ENCODE measurements at regions not wholly inside any gene's neighbourhood (a gene's known extent, or its start where the extent isn't known, plus 50 kb on each side); places are given as distances from the start of the nearest gene placed in this dataset.
"Not testable (repeated sequence)": the region's sequence is repeated elsewhere in the genome, so short reads cannot be mapped to it uniquely, and the experiment has no call there.

DNA sequence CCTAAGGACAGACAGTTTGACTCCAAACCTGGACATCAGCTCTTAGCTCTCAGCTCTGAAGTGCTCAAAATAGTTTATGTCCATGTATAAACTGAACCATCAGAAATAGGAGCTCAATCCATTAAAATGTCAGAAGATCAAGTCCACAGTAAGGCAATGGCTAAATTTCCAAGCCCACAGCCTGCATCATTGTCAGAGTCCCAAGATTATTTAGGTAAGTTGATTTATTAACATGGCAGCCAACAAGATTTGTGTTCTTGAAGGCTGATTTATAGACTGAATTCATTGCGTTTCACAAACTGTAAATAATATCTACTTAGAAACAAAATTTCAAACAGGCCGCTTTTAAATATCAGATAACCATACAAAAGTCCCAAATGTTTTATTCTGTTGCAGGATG, 286.5 kb upstream of the ADGRL3 start:
- Histone ChIP-seq H3K4me1 (ENCODE audit: insufficient read depth) (no peaks in the 10 kb centered on the region), H3K36me3 (replicated peaks; ENCODE audit: insufficient read depth, low read depth) (no peaks in the 10 kb centered on the region), H3K27ac (peak overlapping the region; percentile 1), H3K4me2 (no peak overlapping the region), H3K9me3 (ENCODE audit: low read depth) (no peaks in the 10 kb centered on the region), H3K27me3 (no peaks in the 10 kb centered on the region), H2AFZ (no peak overlapping the region), H3K9me2 (replicated peaks; ENCODE audit: insufficient read depth) (no peaks in the 10 kb centered on the region), H3K4me3 (no peak overlapping the region), H4K20me1 (ENCODE audit: insufficient read depth, poor library complexity, severe bottlenecking) (no peaks in the 10 kb centered on the region), H3K79me2 (no peaks in the 10 kb centered on the region)
- DNase-seq (ENCODE audit: low spot score), result peak; percentile 13
- WGBS (ENCODE audit: low lambda C conversion rate, missing lambda C conversion rate), result 58% methylated on average over 2 of the region's 2 CpGs
- no peak for TF ChIP-seq EZH2 (IDR thresholded peaks at IDR 0.05; ENCODE audit: borderline replicate concordance)
- no peak for TF ChIP-seq EZH2phosphoT487 (IDR thresholded peaks at IDR 0.05; ENCODE audit: low read depth, severe bottlenecking, unreplicated experiment)
- TF ChIP-seq, protein P1, sequence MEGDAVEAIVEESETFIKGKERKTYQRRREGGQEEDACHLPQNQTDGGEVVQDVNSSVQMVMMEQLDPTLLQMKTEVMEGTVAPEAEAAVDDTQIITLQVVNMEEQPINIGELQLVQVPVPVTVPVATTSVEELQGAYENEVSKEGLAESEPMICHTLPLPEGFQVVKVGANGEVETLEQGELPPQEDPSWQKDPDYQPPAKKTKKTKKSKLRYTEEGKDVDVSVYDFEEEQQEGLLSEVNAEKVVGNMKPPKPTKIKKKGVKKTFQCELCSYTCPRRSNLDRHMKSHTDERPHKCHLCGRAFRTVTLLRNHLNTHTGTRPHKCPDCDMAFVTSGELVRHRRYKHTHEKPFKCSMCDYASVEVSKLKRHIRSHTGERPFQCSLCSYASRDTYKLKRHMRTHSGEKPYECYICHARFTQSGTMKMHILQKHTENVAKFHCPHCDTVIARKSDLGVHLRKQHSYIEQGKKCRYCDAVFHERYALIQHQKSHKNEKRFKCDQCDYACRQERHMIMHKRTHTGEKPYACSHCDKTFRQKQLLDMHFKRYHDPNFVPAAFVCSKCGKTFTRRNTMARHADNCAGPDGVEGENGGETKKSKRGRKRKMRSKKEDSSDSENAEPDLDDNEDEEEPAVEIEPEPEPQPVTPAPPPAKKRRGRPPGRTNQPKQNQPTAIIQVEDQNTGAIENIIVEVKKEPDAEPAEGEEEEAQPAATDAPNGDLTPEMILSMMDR (IDR thresholded peaks at IDR 0.05; ENCODE audit: poor library complexity), result no peak

DNA sequence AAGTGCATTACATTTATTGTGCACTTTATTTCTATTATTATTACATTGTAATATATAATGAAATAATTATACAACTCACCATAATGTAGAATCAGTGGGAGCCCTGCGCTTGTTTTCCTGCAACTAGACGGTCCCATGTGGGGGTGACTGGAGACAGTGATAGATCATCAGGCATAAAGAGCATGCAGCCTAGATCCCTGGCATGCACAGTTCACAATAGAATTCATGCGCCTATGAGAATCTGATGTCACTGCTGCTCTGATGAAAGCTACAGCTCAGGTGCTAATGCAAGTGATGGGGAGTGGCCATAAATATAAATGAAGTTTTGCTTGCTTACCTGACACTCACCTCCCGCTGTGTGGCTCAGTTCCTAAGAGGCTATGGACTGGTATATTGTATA, 278.4 kb upstream of the ADGRL3 start:
- not testable (repeated sequence) for H3K79me2 ChIP-seq; H3K4me3 ChIP-seq; H4K20me1 ChIP-seq (ENCODE audit: insufficient read depth, poor library complexity, severe bottlenecking); H3K9me3 ChIP-seq (ENCODE audit: low read depth); H3K9me2 ChIP-seq (replicated peaks; ENCODE audit: insufficient read depth); H2AFZ ChIP-seq; H3K27ac ChIP-seq; H3K4me1 ChIP-seq (ENCODE audit: insufficient read depth); H3K36me3 ChIP-seq (replicated peaks; ENCODE audit: insufficient read depth, low read depth); DNase-seq (ENCODE audit: low spot score); H3K4me2 ChIP-seq; H3K27me3 ChIP-seq
- 89% methylated on average over 4 of the region's 4 CpGs for WGBS (ENCODE audit: low lambda C conversion rate, missing lambda C conversion rate)

DNA sequence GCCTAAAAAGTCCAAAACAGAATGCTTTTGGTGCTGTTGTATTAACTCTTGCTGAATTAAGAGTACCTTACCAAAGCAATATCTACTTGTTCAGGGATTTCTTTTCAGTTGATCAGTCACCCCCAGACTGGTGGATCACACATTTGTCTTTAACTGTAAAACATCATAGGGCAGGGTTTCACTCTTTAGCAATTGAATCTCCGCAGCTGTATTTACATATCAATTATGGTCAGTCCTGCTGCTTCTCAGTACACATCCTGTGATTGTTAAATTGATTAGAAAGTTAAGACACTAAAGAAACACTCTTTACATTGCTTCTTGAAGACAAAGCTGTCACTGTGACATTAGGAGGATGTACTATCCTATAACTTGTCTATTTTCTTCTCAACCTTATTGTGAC, 277.1 kb upstream of the ADGRL3 start:
- Histone ChIP-seq H4K20me1 (ENCODE audit: insufficient read depth, poor library complexity, severe bottlenecking) (no peaks in the 10 kb centered on the region), H3K9me2 (replicated peaks; ENCODE audit: insufficient read depth) (no peaks in the 10 kb centered on the region), H3K4me2 (no peak overlapping the region), H3K27me3 (no peaks in the 10 kb centered on the region), H3K79me2 (no peaks in the 10 kb centered on the region), H3K27ac (no peak overlapping the region), H3K4me1 (ENCODE audit: insufficient read depth) (no peaks in the 10 kb centered on the region), H3K4me3 (no peak overlapping the region), H2AFZ (no peak overlapping the region), H3K36me3 (replicated peaks; ENCODE audit: insufficient read depth, low read depth) (no peaks in the 10 kb centered on the region), H3K9me3 (ENCODE audit: low read depth) (no peaks in the 10 kb centered on the region)
- no peak for TF ChIP-seq EZH2 (IDR thresholded peaks at IDR 0.05; ENCODE audit: borderline replicate concordance)
- TF ChIP-seq EZH2phosphoT487 (IDR thresholded peaks at IDR 0.05; ENCODE audit: low read depth, severe bottlenecking, unreplicated experiment), result no peak
- no peak for DNase-seq (ENCODE audit: low spot score)
- 38% methylated on average over 1 of the region's 1 CpG for WGBS (ENCODE audit: low lambda C conversion rate, missing lambda C conversion rate)

DNA sequence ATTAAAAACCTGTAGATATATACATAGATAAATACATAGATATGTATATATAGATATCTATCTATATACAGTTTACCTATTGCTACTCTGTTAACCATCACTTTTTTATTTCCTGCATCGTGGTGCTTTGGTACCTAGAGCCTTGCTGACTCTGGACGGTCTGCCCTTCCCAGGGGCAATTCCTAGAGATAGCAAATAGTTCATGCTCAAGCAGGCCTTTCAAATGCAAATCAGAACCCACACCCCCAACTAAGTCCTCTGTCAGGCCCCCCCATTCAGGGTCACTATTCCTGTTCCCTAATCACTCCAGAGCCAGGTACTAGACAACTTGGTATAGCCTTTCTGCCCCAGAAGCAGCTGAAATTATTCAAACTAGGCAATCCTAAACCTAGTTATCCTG, 273.5 kb upstream of the ADGRL3 start:
- H3K4me2 ChIP-seq, result no peak overlapping the region
- WGBS (ENCODE audit: low lambda C conversion rate, missing lambda C conversion rate), result 82% methylated on average over 2 of the region's 2 CpGs

More for the DNA sequence above, 273.5 kb upstream of the ADGRL3 start:
- no peaks in the 10 kb centered on the region for H3K36me3 ChIP-seq (replicated peaks; ENCODE audit: insufficient read depth, low read depth)
- H3K9me3 ChIP-seq (ENCODE audit: low read depth), result no peaks in the 10 kb centered on the region
- no peaks in the 10 kb centered on the region for H3K4me1 ChIP-seq (ENCODE audit: insufficient read depth)
- H3K4me3 ChIP-seq, result no peak overlapping the region
- H4K20me1 ChIP-seq (ENCODE audit: insufficient read depth, poor library complexity, severe bottlenecking), result no peaks in the 10 kb centered on the region
- H3K27ac ChIP-seq, result no peak overlapping the region
- no peak for DNase-seq (ENCODE audit: low spot score)
- no peaks in the 10 kb centered on the region for H3K27me3 ChIP-seq
- H2AFZ ChIP-seq, result no peak overlapping the region
- no peaks in the 10 kb centered on the region for H3K79me2 ChIP-seq
- H3K9me2 ChIP-seq (replicated peaks; ENCODE audit: insufficient read depth), result no peaks in the 10 kb centered on the region
- TF ChIP-seq EZH2 (IDR thresholded peaks at IDR 0.05; ENCODE audit: borderline replicate concordance) (no peak), EZH2phosphoT487 (IDR thresholded peaks at IDR 0.05; ENCODE audit: low read depth, severe bottlenecking, unreplicated experiment) (no peak)
- TF ChIP-seq, protein P1 (IDR thresholded peaks at IDR 0.05; ENCODE audit: poor library complexity), result no peak

Measured in hepatocyte (in vitro differentiated cells).